RPMI8226 (cell line): ENCODE measurements at regions not wholly inside any gene's neighbourhood (a gene's known extent, or its start where the extent isn't known, plus 50 kb on each side); places are given as distances from the start of the nearest gene placed in this dataset.
"Not testable (repeated sequence)": the region's sequence is repeated elsewhere in the genome, so short reads cannot be mapped to it uniquely, and the experiment has no call there.

Experiments
- DNase-seq: peaks from one replicate; pipeline ENCODE4 v3.0.0-alpha.2; 2015

DNA sequence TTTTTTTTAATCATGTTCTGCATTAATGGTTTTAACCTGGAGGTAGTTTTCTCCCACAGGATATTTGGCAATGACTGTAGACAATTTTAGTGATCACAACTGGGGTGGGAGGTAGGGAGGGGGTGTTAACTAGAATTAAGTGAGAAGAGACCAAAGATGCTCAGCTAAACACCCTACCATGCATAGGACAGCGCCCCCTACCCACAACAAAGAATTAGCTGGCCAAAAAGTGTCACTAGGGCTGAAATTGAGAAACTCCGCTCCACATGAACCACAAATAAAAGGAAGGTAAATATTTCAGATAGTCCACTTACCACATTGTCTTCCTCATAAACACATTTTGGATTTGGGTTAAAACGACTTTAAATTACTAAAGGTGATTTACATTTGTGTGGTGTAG, 942.6 kb downstream of the SUCLG1 start:
- no peak for DNase-seq

GRCh38 chr2:83487451-83487850, 971.6 kb downstream of the SUCLG1 start:
- DNase-seq, result no peak

DNA sequence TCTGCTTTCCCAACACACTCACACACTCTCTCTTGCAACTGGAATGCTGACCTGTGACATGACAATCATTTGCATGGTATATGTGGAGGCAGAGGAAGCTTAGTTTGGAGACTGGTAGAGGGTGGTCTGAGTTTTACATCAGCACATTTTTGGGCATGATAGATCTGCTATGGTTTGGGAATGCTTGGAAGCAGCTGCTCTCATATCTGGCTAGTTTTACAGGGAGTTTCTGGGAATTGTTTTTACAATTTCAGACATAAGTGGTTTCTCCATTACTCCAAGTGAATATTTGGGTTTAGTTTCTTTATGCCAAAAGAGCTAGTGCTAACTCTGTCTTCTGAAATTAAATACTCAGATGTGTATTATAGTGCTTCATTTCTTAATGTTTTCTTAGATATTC, 977.6 kb downstream of the SUCLG1 start:
- DNase-seq, result no peak

GRCh38 chr2:83478037-83478436, 981.0 kb downstream of the SUCLG1 start:
- no peak for DNase-seq

DNA sequence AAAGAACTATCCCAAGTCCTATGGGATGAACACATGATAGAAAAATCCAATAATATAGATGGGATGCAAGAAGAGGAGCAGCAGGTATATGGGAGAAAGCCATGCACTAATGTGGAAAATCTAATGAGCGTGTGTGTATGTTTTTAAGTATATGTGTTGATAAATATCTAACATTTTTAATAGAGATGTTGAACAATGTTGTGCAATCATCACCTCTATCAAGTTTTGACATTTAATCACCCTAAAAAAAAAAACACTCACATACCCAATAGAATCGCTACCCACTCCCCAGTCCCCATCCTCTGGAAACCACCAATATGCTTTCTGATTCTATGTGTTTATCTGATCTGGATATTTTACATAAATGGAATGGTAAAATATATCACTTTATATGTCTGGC, 983.7 kb downstream of the SUCLG1 start:
- DNase-seq, result no peak

DNA sequence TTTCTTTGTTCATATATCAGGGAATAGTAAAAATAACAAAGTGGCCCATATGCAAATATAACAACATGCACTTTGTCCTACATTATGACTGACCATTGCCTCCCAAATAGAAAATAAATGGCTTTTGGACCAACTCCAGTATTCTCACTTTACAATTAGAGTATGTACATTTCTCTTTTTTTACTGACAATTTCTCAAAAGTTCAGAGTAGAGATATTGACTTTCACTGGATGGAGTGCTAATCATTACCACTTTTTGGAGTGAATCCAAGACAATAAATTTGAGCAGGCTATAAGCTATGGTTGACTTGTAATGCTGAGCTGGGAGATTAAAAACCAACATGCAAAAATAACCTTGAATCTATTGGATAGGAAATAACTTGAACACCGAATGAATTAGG, 987.4 kb downstream of the SUCLG1 start:
- no peak for DNase-seq

GRCh38 chr2:83470928-83471327, 988.2 kb downstream of the SUCLG1 start:
- DNase-seq, result no peak

DNA sequence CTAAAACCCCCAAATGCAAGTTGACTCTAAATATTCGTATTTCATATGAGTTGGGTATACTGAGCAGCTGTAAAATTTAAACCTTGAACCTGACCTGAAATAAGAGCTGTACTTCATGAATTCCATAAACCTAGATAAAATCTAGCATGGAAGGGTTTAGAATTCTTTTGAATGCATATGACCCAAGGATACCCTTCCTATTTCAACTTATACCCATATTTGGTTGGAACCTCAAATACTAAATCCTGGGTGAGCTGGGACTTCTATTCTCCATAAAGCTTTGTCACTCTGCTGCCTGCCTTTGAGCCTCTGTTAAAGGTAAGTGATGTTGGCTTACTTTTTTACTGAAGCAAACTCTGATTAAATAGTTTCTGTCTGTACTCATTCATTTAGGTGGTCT, 994.6 kb downstream of the SUCLG1 start:
- no peak for DNase-seq

DNA sequence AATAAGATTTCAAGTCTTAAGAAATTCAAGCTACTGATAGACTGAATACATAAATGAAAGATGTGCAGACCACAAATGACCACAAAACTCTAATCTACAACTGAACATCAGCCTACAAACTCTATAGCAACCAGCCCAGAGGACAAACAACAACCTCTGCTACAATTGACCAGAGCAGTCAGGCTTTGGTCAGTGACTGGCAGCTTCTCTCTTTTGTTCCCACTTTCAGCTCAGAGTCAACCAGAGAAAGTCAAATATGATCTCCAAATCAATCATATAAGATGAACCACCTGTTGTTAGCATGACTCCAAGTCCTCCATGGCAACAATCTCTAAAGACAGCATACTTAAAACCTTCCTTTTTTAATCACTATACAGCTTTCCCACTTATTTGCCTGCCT, 996.2 kb downstream of the SUCLG1 start:
- DNase-seq, result no peak

DNA sequence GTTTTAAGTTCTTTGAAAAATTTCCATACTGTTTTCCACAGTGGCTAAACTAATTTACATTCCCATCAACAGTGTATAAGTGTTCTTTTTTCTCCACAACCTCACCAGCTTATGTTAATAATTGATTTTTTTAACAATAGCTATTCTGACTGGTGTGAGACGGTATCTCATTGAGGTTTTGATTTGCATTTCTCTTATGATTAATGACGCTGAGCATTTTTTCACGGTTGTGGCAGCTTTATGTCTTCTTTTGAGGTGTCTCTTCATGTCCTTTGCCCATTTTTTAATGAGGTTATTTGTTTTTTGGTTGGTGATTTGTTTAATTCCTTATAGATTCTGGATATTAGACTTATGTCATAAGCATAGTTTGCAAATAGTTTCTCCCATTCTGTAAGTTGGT, 997.9 kb downstream of the SUCLG1 start:
- DNase-seq, result no peak

- DNase-seq, result no peak
These were observed 999.6 kb downstream of the SUCLG1 start for GRCh38 chr2:83459456-83459855.

DNA sequence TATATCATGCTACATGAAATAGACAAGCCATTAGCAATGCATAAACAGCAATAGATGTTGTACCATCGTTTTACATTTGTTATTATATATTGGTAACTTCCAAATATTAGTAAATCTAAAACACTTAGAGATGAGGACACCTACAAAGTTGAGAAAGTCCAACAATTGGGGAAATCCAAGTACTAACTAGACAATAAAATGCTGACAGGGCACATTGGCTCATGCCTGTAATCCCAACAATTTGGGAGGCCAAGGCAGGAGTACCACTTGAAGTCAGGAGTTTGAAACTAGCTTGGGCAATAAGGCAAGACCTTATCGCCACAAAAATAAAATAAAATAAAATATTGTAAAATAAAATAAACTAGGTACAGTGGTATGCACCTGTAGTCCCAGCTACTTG, 1023.1 kb downstream of the SUCLG1 start:
- DNase-seq, result no peak

DNA sequence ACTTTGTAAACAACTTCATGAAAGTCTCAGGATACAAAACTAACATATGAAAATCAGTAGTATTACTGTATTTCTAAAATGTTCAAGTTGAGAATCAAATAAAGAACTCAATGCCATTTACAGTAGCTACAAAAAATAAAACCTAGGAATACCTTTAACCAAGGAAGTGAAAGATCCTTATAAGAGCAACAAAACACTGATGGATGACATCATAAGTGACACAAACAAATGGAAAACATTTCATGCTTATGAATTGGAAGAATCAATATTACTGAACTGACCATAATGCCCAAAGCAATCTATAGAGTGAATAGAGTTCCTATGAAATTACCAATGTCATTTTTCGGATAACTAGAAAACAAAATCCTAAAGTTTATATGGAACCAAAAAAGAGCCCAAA, 1038.1 kb downstream of the SUCLG1 start:
- DNase-seq, result no peak

GRCh38 chr2:83394134-83394904, 1064.8 kb downstream of the SUCLG1 start:
- no peak for DNase-seq

DNA sequence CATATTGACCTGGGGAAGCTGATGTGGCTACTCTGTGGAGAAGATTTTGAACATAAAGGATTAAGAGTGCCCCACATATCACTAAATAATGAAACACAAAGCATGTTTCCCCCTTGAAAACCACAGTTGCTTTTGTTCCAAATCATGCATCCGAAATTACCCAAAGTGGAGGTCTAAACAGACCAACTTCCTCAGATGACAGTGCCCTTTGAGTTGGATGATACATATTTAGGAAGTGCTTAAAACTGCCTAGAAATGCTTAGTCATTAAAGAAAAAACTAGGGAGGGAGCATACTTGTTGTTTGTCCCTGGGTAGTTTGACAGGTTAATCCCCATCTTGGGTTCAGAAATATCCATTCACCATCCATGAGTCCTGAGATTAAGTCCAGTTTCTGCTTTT, 1070.3 kb downstream of the SUCLG1 start:
- DNase-seq, result no peak

DNA sequence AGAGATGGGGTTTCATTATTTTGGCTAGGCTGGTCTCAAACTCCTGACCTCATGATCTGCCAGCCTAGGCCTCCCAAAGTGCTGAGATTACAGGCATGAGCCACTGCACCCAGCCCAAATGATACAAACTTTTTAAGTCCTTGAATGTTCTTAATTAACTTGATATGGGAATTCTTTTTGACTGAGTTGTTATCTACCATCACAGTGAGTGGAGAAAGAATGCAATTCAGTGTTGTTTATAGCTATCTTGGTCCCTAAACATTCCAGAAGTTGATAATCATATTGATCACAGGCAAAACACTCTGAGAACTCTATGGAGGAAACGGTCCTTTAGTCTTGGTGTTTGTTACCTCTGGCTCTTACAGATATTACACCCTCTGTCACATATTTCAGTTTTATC, 1072.5 kb downstream of the SUCLG1 start:
- no peak for DNase-seq

DNA sequence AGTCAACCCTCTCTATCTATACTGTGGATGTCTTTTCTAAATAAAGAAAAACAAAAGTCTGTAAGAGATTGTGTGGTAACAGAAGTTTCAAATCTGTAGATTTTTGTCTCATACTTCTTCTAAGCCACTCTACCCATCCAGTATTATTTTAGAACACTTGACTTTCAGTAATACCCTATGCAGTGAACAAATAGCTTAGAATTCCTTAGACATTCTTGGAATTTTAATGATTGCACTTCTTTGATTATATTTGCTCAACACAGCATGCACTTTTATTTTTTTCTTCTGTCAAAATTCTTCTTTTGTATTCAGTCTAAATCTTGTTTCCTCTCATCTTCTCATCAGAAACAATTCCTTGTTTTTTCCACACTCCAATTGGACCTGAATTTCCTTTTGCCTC, 1080.2 kb downstream of the SUCLG1 start:
- no peak for DNase-seq

DNA sequence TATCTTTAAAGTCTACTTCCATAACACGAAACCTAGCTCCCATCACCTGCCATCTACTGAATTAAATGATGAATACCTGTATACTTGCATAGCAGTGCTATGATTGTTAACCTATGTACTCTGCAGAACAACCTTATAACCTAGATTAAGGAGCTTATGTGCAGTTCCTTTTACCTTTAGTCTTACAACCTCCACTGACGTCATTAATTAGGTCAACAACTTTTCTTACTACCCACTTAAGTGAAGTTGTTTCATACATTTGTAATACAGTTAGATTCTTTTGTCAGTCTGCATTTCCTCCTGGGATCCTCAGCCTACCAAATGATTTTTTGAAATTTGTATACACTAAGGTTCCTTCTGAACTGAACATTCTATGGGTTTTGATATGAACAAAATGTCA, 1082.3 kb downstream of the SUCLG1 start:
- DNase-seq, result no peak

DNA sequence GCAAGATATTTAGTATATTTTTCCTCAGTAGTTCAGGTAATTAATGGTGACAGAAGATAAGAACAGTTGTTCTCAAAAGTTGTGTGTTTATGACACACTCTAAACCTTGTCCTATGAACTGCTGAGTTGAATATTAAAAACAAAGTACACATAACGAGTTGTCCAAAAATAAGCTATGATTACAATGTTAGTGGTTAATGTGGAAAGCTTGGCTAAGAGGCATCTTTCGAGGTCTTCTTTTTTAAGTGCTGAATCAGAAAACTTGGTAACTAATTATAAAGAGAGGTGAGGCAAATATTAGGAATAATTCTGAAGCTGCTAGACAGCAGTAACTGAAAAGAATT, 1088.7 kb downstream of the SUCLG1 start:
- no peak for DNase-seq

- no peak for DNase-seq
These were observed 1089.3 kb downstream of the SUCLG1 start for GRCh38 chr2:83369601-83370418.

- DNase-seq, result no peak
These were observed 1090.2 kb downstream of the SUCLG1 start for GRCh38 chr2:83368916-83369315.

DNA sequence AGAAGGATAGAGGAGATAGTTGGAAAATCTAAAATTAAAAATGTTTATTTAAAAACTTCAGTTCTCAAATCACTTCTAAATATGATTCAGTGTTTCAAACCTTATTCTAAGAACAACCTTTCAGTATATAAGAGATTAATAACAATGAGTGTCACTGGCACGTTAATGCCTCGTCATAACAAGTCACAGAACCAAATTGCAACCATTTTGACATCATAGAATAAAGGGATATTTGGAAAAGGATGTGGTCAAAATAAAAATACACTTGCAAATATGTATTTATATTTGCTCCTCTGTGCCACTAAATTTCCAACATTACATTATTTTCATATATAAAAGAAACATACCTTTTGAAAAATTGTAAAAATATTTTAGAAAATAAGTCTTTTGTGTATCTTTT, 1090.6 kb downstream of the SUCLG1 start:
- DNase-seq, result no peak

DNA sequence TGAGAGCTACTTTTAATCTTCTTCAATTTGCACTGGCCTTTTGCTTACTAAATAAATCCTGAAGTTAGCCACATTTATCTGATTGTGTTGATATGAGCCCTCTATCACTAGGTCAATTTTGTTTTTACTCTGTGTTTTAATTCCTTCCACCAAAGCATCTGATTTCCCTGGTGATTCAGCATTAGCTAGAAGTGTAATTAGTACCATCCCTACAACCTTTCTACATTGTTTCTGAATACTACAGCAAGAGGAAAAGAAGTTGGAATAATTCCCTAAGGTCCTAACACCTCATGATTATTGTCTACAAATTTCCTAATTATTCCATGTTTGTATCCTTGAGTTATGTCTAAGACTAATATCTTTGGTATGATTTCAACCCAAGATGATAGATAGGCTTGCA, 1093.6 kb downstream of the SUCLG1 start:
- DNase-seq, result no peak

DNA sequence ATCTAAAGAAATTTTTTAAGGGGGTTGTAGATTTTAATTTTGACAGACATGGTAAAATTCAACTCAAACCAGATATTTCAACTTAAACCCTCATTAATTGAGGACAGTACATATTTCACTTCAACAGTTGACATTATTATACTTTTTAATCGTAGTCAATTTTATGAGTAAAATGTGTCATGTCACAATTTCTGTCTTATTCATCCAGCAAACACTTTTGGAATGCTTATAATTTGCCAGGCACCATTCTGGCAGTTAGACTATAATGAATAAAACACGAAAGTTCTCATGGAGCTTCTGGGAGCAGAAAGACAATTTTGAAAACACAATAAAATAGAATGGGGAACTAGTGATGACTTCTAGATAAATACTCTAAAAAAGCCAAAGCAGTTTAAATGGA, 1094.8 kb downstream of the SUCLG1 start:
- no peak for DNase-seq

- not testable (repeated sequence) for DNase-seq
These were observed 1095.9 kb downstream of the SUCLG1 start for GRCh38 chr2:83363138-83363537.
